KMS-11 (cell line): ENCODE measurements at regions not wholly inside any gene's neighbourhood (a gene's known extent, or its start where the extent isn't known, plus 50 kb on each side); places are given as distances from the start of the nearest gene placed in this dataset.

ENCODE experiments used
- H2AFZ ChIP-seq: fragments of 200-600 bp; sonication (generic); 2 replicates; pipeline ENCODE4 v1.6.1; 2016; ENCODE audit warnings: antibody characterized with exemption, mixed run types, low read depth
- H3K27ac ChIP-seq: fragments of 200-600 bp; sonication (generic); 2 replicates; pipeline ENCODE4 v1.6.1; 2016; ENCODE audit warnings: mild to moderate bottlenecking, mixed run types
- H3K27me3 ChIP-seq: fragments of 200-600 bp; sonication (generic); 2 replicates; pipeline ENCODE4 v1.6.1; 2017; ENCODE audit warnings: mild to moderate bottlenecking, low read depth, mixed run types, moderate library complexity; ENCODE audit not compliant: insufficient read depth
- H3K36me3 ChIP-seq: fragments of 200-600 bp; sonication (generic); 2 replicates; pipeline ENCODE4 v1.6.1; 2017; ENCODE audit warnings: mild to moderate bottlenecking, mixed run types; ENCODE audit not compliant: insufficient read depth
- H3K4me1 ChIP-seq: fragments of 200-600 bp; sonication (generic); 2 replicates; pipeline ENCODE4 v1.6.1; 2016; ENCODE audit warnings: mild to moderate bottlenecking, low read depth, mixed run types; ENCODE audit not compliant: poor library complexity, severe bottlenecking
- H3K4me2 ChIP-seq: fragments of 200-600 bp; sonication (generic); 2 replicates; pipeline ENCODE4 v1.7.0; 2016; ENCODE audit warnings: mild to moderate bottlenecking, mixed run types
- H3K4me3 ChIP-seq: fragments of 200-600 bp; sonication (generic); IDR thresholded peaks from 2 replicates; pipeline ENCODE4 v1.6.1; 2017; ENCODE audit warnings: low read depth, low read length, mixed read lengths; ENCODE audit not compliant: insufficient read depth
- H3K79me2 ChIP-seq: fragments of 200-600 bp; sonication (generic); 2 replicates; pipeline ENCODE4 v1.6.1; 2016; ENCODE audit warnings: low read depth, mixed run types; ENCODE audit not compliant: insufficient read depth
- H3K9ac ChIP-seq: fragments of 200-600 bp; sonication (generic); 2 replicates; pipeline ENCODE4 v1.6.1; 2016; ENCODE audit warnings: mild to moderate bottlenecking, mixed run types
- H4K20me1 ChIP-seq: fragments of 200-600 bp; sonication (generic); 2 replicates; pipeline ENCODE4 v1.6.1; 2016; ENCODE audit warnings: mild to moderate bottlenecking, mixed run types; ENCODE audit not compliant: insufficient read depth
- TF ChIP-seq, protein P1 (sequence below): fragments of 200-600 bp; sonication (generic); conservative IDR thresholded peaks from 2 replicates; pipeline ENCODE4 v1.6.1; 2017; ENCODE audit warnings: low read depth, mild to moderate bottlenecking, antibody characterized with exemption, low read length, moderate library complexity, mixed read lengths

DNA sequence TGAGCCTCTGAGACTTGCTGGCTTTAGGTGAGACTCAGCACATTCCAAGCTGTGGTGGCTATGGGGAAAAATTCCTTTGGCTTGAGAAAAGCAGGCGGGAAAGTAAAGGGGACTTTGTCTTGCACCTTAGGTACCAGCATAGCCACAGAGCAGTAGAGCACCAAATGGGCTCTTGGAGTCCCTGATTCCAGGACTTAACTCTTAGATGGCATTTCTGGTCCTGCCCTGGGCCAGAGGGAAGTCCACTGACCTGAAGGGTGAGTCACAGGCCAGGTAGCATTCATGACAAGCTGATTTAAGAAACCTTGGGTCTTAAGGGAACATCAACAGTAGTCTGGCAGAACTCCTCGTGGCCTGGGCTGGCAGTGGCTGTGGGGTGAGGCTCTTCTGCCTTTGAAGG lies 344.7 kb downstream of the DUSP10 start:
- TF ChIP-seq, protein P1, sequence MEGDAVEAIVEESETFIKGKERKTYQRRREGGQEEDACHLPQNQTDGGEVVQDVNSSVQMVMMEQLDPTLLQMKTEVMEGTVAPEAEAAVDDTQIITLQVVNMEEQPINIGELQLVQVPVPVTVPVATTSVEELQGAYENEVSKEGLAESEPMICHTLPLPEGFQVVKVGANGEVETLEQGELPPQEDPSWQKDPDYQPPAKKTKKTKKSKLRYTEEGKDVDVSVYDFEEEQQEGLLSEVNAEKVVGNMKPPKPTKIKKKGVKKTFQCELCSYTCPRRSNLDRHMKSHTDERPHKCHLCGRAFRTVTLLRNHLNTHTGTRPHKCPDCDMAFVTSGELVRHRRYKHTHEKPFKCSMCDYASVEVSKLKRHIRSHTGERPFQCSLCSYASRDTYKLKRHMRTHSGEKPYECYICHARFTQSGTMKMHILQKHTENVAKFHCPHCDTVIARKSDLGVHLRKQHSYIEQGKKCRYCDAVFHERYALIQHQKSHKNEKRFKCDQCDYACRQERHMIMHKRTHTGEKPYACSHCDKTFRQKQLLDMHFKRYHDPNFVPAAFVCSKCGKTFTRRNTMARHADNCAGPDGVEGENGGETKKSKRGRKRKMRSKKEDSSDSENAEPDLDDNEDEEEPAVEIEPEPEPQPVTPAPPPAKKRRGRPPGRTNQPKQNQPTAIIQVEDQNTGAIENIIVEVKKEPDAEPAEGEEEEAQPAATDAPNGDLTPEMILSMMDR: no peak
- H3K79me2 ChIP-seq: no peaks in the 10 kb centered on the region
- H3K4me3 ChIP-seq: no peak overlapping the region
- no peaks in the 10 kb centered on the region for H3K27me3 ChIP-seq
- H3K9ac ChIP-seq: no peak overlapping the region
- H3K4me2 ChIP-seq: no peak overlapping the region
- no peak overlapping the region for H3K27ac ChIP-seq
- no peaks in the 10 kb centered on the region for H3K4me1 ChIP-seq
- H2AFZ ChIP-seq: no peak overlapping the region
- H4K20me1 ChIP-seq: no peaks in the 10 kb centered on the region
- no peaks in the 10 kb centered on the region for H3K36me3 ChIP-seq

DNA sequence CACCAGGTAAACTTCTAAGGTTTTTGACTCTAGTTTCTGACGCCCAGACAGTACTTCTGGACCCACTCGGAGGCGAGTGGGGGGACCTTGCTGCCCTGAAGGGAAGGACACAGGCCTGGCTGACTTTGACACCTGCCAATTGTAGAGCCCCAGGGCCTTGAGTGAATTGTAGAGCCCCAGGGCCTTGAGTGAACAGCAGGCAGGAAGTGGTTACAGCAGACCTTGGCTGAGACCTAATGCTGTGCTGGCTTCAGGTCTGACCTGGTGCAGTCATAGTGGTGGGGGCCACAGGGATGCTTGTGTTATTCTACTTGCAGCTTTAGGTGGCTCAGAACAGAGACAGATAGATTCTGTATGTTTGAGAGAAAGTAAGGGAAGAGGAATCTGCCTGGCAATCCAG lies 344.3 kb downstream of the DUSP10 start:
- Histone ChIP-seq H2AFZ (no peak overlapping the region), H3K9ac (no peak overlapping the region), H4K20me1 (no peaks in the 10 kb centered on the region), H3K27me3 (no peaks in the 10 kb centered on the region), H3K27ac (no peak overlapping the region), H3K4me1 (no peaks in the 10 kb centered on the region), H3K4me2 (no peak overlapping the region), H3K79me2 (no peaks in the 10 kb centered on the region), H3K36me3 (no peaks in the 10 kb centered on the region), H3K4me3 (no peak overlapping the region)
- TF ChIP-seq, protein P1: no peak

DNA sequence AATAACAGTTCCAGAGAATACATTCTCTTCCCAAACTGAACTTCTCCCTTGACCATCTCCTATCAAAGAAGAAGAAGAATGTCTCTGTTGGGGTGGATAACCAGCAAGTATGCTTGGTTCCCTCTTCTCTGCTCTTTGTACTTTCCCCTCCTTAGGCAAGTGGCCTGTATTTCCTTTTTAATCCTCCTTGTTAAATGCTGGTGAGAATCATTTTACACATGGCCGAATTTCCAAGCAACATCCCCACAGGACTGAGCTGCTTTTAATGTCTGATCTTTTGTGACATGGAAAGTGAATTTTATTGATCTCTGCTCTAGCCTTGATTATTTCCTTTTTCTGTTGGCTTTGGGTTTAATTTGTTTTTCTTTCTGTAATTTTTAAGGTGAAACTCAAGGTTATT lies 336.7 kb downstream of the DUSP10 start:
- no peak overlapping the region for H3K27ac ChIP-seq
- H3K27me3 ChIP-seq: no peaks in the 10 kb centered on the region
- H4K20me1 ChIP-seq: no peaks in the 10 kb centered on the region
- TF ChIP-seq, protein P1: no peak
- H3K4me2 ChIP-seq: no peak overlapping the region
- no peaks in the 10 kb centered on the region for H3K79me2 ChIP-seq
- no peak overlapping the region for H3K9ac ChIP-seq
- H2AFZ ChIP-seq: no peak overlapping the region
- no peaks in the 10 kb centered on the region for H3K4me1 ChIP-seq
- H3K36me3 ChIP-seq: no peaks in the 10 kb centered on the region
- no peak overlapping the region for H3K4me3 ChIP-seq

DNA sequence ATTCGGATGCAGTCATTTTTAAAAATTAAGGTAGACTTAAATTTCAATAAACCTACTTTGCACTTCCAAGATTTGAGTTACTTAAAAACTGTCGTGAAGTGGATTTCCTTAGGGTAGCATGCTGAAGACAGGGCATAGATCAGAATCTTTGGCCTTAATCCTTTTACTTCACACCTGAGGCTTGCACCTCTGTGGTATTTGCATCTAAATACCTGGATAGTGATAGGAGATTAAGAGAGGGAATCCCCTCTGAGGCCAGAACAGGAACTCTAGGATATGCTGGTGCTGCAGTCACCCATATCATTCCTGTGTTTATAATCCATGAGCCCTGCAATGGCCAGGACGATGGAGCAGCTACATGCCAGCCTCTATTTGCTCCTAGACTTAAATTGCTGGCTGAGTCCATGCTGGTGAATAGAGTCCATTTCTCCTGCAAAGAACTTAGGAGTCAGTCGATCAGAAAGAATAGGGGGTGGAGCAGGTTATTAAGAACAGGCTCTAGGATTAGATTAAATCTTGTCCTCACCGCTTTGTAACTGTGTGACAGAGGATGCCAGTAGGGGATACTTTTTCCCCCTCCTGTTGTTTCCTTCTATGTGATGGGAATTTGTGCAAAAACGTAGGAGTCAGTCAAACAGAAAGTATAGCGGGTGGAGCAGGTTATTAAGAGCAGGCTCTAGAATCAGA lies 333.6 kb downstream of the DUSP10 start:
- Histone ChIP-seq H3K4me2 (no peak overlapping the region), H3K36me3 (no peaks in the 10 kb centered on the region), H3K79me2 (no peaks in the 10 kb centered on the region), H3K27me3 (no peaks in the 10 kb centered on the region), H3K4me1 (no peaks in the 10 kb centered on the region), H3K9ac (no peak overlapping the region), H3K4me3 (no peak overlapping the region), H4K20me1 (no peaks in the 10 kb centered on the region), H3K27ac (no peak overlapping the region), H2AFZ (no peak overlapping the region)
- TF ChIP-seq, protein P1: no peak
